SH-SY5Y (cell line): ENCODE measurements at regions not wholly inside any gene's neighbourhood (a gene's known extent, or its start where the extent isn't known, plus 50 kb on each side); places are given as distances from the start of the nearest gene placed in this dataset.

Experiments
- GATA2 ChIP-seq: IDR thresholded peaks from 2 replicates; pipeline ENCODE4 v1.6.1; 2011; ENCODE audit warnings: mild to moderate bottlenecking, low read depth, low read length
- GATA3 ChIP-seq: IDR thresholded peaks from 2 replicates; pipeline ENCODE4 v1.6.1; 2011; ENCODE audit warnings: low read depth, mild to moderate bottlenecking, low read length, moderate library complexity

DNA sequence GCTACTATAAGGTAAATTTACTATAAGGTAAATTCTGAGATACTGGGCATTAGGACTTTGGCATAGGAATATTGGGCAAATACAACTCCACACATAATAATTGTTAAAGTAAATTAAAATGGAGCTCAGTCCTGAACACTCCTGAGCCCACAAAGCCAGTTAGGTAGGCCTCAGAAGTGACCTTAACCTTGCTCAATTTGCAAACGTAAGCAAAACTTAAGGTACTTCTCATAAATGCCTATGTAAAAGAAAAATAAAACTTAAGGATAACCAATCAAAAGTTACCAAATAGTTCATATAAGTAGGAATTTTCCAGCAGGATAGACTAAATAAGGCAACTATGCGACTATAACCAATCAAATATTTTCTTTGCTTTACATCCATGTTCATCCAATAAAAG lies 197.7 kb downstream of the MC4R start:
- no peak for TF ChIP-seq GATA2
- no peak for TF ChIP-seq GATA3
